KMS-11 (cell line): ENCODE measurements at regions not wholly inside any gene's neighbourhood (a gene's known extent, or its start where the extent isn't known, plus 50 kb on each side); places are given as distances from the start of the nearest gene placed in this dataset.
"Not testable (repeated sequence)": the region's sequence is repeated elsewhere in the genome, so short reads cannot be mapped to it uniquely, and the experiment has no call there.

Experiments
- H2AFZ ChIP-seq: fragments of 200-600 bp; sonication (generic); 2 replicates; pipeline ENCODE4 v1.6.1; 2016; ENCODE audit warnings: antibody characterized with exemption, mixed run types, low read depth
- H3K27ac ChIP-seq: fragments of 200-600 bp; sonication (generic); 2 replicates; pipeline ENCODE4 v1.6.1; 2016; ENCODE audit warnings: mild to moderate bottlenecking, mixed run types
- H3K27me3 ChIP-seq: fragments of 200-600 bp; sonication (generic); 2 replicates; pipeline ENCODE4 v1.6.1; 2017; ENCODE audit warnings: mild to moderate bottlenecking, low read depth, mixed run types, moderate library complexity; ENCODE audit not compliant: insufficient read depth
- H3K36me3 ChIP-seq: fragments of 200-600 bp; sonication (generic); 2 replicates; pipeline ENCODE4 v1.6.1; 2017; ENCODE audit warnings: mild to moderate bottlenecking, mixed run types; ENCODE audit not compliant: insufficient read depth
- H3K4me1 ChIP-seq: fragments of 200-600 bp; sonication (generic); 2 replicates; pipeline ENCODE4 v1.6.1; 2016; ENCODE audit warnings: mild to moderate bottlenecking, low read depth, mixed run types; ENCODE audit not compliant: poor library complexity, severe bottlenecking
- H3K4me2 ChIP-seq: fragments of 200-600 bp; sonication (generic); 2 replicates; pipeline ENCODE4 v1.7.0; 2016; ENCODE audit warnings: mild to moderate bottlenecking, mixed run types
- H3K4me3 ChIP-seq: fragments of 200-600 bp; sonication (generic); IDR thresholded peaks from 2 replicates; pipeline ENCODE4 v1.6.1; 2017; ENCODE audit warnings: low read depth, low read length, mixed read lengths; ENCODE audit not compliant: insufficient read depth
- H3K79me2 ChIP-seq: fragments of 200-600 bp; sonication (generic); 2 replicates; pipeline ENCODE4 v1.6.1; 2016; ENCODE audit warnings: low read depth, mixed run types; ENCODE audit not compliant: insufficient read depth
- H3K9ac ChIP-seq: fragments of 200-600 bp; sonication (generic); 2 replicates; pipeline ENCODE4 v1.6.1; 2016; ENCODE audit warnings: mild to moderate bottlenecking, mixed run types
- H4K20me1 ChIP-seq: fragments of 200-600 bp; sonication (generic); 2 replicates; pipeline ENCODE4 v1.6.1; 2016; ENCODE audit warnings: mild to moderate bottlenecking, mixed run types; ENCODE audit not compliant: insufficient read depth
- TF ChIP-seq, protein P1 (sequence below): fragments of 200-600 bp; sonication (generic); conservative IDR thresholded peaks from 2 replicates; pipeline ENCODE4 v1.6.1; 2017; ENCODE audit warnings: low read depth, mild to moderate bottlenecking, antibody characterized with exemption, low read length, moderate library complexity, mixed read lengths

DNA sequence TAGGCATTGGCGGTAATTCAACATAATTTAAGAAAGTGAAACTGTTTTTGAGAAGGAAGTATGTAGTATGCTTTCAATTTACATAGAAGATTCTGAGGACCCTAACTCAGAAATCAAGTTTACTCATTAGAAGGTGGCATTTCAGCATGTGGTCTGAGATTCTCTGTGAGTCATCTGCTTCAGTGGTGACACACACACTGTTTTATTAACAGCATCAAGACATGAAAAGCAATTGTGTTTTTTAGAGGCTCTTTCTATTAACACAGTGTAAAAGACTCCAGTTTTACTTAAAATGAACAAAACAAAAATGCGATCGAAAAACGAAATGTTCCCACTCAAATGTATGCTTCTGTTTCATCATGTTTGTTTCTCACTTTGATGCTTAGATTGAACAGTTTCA, 802.1 kb upstream of the SLITRK6 start:
- Histone ChIP-seq H3K9ac (no peak overlapping the region), H3K4me2 (no peak overlapping the region), H3K36me3 (no peaks in the 10 kb centered on the region), H3K79me2 (no peaks in the 10 kb centered on the region), H3K27ac (no peak overlapping the region), H3K4me3 (no peak overlapping the region), H3K4me1 (no peaks in the 10 kb centered on the region), H3K27me3 (no peaks in the 10 kb centered on the region), H2AFZ (no peak overlapping the region), H4K20me1 (no peaks in the 10 kb centered on the region)
- TF ChIP-seq, protein P1, sequence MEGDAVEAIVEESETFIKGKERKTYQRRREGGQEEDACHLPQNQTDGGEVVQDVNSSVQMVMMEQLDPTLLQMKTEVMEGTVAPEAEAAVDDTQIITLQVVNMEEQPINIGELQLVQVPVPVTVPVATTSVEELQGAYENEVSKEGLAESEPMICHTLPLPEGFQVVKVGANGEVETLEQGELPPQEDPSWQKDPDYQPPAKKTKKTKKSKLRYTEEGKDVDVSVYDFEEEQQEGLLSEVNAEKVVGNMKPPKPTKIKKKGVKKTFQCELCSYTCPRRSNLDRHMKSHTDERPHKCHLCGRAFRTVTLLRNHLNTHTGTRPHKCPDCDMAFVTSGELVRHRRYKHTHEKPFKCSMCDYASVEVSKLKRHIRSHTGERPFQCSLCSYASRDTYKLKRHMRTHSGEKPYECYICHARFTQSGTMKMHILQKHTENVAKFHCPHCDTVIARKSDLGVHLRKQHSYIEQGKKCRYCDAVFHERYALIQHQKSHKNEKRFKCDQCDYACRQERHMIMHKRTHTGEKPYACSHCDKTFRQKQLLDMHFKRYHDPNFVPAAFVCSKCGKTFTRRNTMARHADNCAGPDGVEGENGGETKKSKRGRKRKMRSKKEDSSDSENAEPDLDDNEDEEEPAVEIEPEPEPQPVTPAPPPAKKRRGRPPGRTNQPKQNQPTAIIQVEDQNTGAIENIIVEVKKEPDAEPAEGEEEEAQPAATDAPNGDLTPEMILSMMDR, result no peak

DNA sequence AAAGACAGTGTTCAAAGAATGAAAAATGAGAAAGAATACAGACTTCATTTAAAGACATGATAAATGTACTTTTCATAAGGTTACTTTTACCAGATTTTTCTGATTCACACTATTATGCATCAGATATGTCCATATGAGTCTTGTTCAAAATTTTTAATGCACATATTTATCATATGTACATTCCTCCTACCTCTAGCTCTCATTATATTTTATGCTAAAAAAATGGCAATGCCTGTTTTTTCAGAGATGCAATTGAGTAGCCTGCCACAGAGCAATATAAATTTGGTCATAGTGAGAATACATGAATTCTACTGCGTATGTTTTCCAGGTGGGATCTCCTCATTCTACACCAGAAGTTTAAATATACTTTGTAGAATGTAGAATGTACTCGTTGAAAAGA, 807.0 kb upstream of the SLITRK6 start:
- Histone ChIP-seq H3K36me3 (no peaks in the 10 kb centered on the region), H2AFZ (no peak overlapping the region), H3K79me2 (no peaks in the 10 kb centered on the region)

DNA sequence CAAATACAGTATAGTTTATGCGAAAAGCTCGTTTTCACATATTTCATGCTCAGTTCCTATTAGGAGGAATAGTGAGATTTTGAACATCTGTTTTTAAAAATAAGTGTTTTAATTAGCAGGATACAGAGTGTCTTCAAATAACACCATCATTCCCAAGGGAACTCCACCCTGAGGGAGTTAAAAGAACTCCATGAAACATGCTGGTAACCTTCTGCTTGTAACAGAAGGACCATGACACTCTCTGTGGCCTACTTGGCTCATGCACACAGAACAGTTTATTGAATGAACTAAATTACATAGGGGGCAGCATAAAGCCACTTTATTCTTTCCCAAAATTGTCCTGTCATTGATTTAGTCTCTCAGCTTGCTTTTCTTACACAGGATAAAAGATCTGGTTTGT, 809.5 kb upstream of the SLITRK6 start:
- no peaks in the 10 kb centered on the region for H3K4me1 ChIP-seq
- H3K4me2 ChIP-seq, result no peak overlapping the region
- H3K36me3 ChIP-seq, result no peaks in the 10 kb centered on the region
- no peaks in the 10 kb centered on the region for H3K79me2 ChIP-seq
- no peak overlapping the region for H3K9ac ChIP-seq
- no peak overlapping the region for H3K4me3 ChIP-seq
- no peak overlapping the region for H3K27ac ChIP-seq
- no peaks in the 10 kb centered on the region for H4K20me1 ChIP-seq
- TF ChIP-seq, protein P1, result no peak
- no peak overlapping the region for H2AFZ ChIP-seq
- H3K27me3 ChIP-seq, result no peaks in the 10 kb centered on the region

More for the DNA sequence above, 807.0 kb upstream of the SLITRK6 start:
- Histone ChIP-seq H4K20me1 (no peaks in the 10 kb centered on the region), H3K27ac (no peak overlapping the region), H3K4me1 (no peaks in the 10 kb centered on the region), H3K9ac (no peak overlapping the region), H3K4me2 (no peak overlapping the region), H3K27me3 (no peaks in the 10 kb centered on the region), H3K4me3 (no peak overlapping the region)
- TF ChIP-seq, protein P1, result no peak

DNA sequence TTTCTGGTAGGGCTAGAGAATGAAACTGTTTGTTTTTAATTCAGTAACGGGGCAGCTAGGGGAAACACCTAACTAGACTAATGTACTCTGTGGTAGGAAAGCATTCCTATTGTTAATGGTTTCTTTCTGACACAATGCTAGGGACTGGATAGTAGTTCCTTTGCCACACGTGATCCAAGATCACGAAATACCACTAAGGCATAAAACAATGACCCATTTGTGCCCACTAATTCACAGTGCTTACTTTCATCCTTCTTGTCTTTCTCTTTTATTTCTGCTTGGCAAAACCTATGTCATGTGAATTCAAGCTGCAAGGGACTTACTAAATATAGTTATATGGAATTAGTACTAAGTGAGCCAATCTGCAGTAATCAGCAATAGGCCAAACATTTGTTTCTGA, 834.1 kb upstream of the SLITRK6 start:
- Histone ChIP-seq H3K36me3 (no peaks in the 10 kb centered on the region), H3K79me2 (no peaks in the 10 kb centered on the region), H3K27ac (no peak overlapping the region), H4K20me1 (no peaks in the 10 kb centered on the region), H2AFZ (no peak overlapping the region), H3K9ac (no peak overlapping the region), H3K4me1 (no peaks in the 10 kb centered on the region), H3K4me2 (no peak overlapping the region), H3K4me3 (no peak overlapping the region), H3K27me3 (no peaks in the 10 kb centered on the region)
- TF ChIP-seq, protein P1, result no peak

DNA sequence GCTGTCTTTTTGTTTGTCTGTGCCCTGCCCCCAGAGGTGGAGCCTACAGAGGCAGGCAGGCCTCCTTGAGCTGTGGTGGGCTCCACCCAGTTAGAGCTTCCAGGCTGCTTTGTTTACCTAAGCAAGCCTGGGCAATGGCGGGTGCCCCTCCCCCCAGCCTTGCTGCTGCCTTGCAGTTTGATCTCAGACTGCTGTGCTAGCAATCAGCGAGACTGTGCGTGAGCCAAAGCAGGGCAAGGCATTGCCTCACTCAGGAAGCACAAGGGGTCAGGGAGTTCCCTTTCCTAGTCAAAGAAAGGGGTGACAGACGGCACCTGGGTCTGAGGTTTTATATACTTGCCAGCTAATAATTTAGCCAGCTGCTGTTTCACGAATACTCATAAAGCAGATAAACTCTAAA, 852.0 kb upstream of the SLITRK6 start:
- not testable (repeated sequence) for H3K36me3 ChIP-seq, H3K4me2 ChIP-seq, H3K9ac ChIP-seq, H3K27ac ChIP-seq, H4K20me1 ChIP-seq, H3K79me2 ChIP-seq, H3K27me3 ChIP-seq, H3K4me3 ChIP-seq, H2AFZ ChIP-seq, H3K4me1 ChIP-seq
